ENCODE measurements at regions not wholly inside any gene's neighbourhood (a gene's known extent, or its start where the extent isn't known, plus 50 kb on each side); places are given as distances from the start of the nearest gene placed in this dataset.
"Not testable (repeated sequence)": the region's sequence is repeated elsewhere in the genome, so short reads cannot be mapped to it uniquely, and the experiment has no call there.

GRCh38 chr4:71211748-71212147 lies 127.1 kb upstream of the SLC4A4 start:
- FAIRE-seq: no peak

- FAIRE-seq: no peak
Measured at GRCh38 chr4:71212216-71212615, 126.6 kb upstream of the SLC4A4 start.

- no peak for FAIRE-seq
Measured at GRCh38 chr4:71214578-71214977, 124.2 kb upstream of the SLC4A4 start.

GRCh38 chr4:71216316-71216959 lies 122.4 kb upstream of the SLC4A4 start:
- no peak for FAIRE-seq

GRCh38 chr4:71217688-71218087 lies 121.1 kb upstream of the SLC4A4 start:
- FAIRE-seq: no peak

- FAIRE-seq: not testable (repeated sequence)
Measured at GRCh38 chr4:71220848-71221247, 118.0 kb upstream of the SLC4A4 start.

GRCh38 chr4:71221510-71222466 lies 117.0 kb upstream of the SLC4A4 start:
- no peak for FAIRE-seq

GRCh38 chr4:71222661-71223060 lies 116.2 kb upstream of the SLC4A4 start:
- no peak for FAIRE-seq

GRCh38 chr4:71229477-71230270 lies 109.1 kb upstream of the SLC4A4 start:
- FAIRE-seq: peak; percentile 40

- no peak for FAIRE-seq
Measured at GRCh38 chr4:71230271-71231128, 108.3 kb upstream of the SLC4A4 start.

- no peak for FAIRE-seq
Measured at GRCh38 chr4:71231129-71232055, 107.4 kb upstream of the SLC4A4 start.

GRCh38 chr4:71232056-71232430 lies 106.8 kb upstream of the SLC4A4 start:
- no peak for FAIRE-seq

- FAIRE-seq: no peak
Measured at GRCh38 chr4:71232846-71233245, 106.0 kb upstream of the SLC4A4 start.

- FAIRE-seq: no peak
Measured at GRCh38 chr4:71235311-71236201, 103.3 kb upstream of the SLC4A4 start.

GRCh38 chr4:71236226-71236625 lies 102.6 kb upstream of the SLC4A4 start:
- no peak for FAIRE-seq

- FAIRE-seq: no peak
Measured at GRCh38 chr4:71237641-71238040, 101.2 kb upstream of the SLC4A4 start.

- FAIRE-seq: no peak
Measured at GRCh38 chr4:71239365-71239764, 99.5 kb upstream of the SLC4A4 start.

- FAIRE-seq: no peak
Measured at GRCh38 chr4:71240094-71240493, 98.7 kb upstream of the SLC4A4 start.

- FAIRE-seq: no peak
Measured at GRCh38 chr4:71241501-71242288, 97.1 kb upstream of the SLC4A4 start.

Measured in A204.1 (cell line).